Peyer's patch (tissue), 4 donors: ENCODE measurements at regions not wholly inside any gene's neighbourhood (a gene's known extent, or its start where the extent isn't known, plus 50 kb on each side); places are given as distances from the start of the nearest gene placed in this dataset.

Experiments used
- POLR2A ChIP-seq, 2 donors: fragments of 450-650 bp; IDR thresholded peaks; one replicate each; pipeline ENCODE4 v1.5.1; 2017; ENCODE audit warnings: antibody characterized with exemption in 2 of 2, mild to moderate bottlenecking in 2 of 2, moderate library complexity in 2 of 2
- TF ChIP-seq, protein P1 (sequence below), 6 experiments: fragments of 450-650 bp in 4 of 6; fragments of 200-600 bp in 2 of 6; sonication (generic) in 1 of 6; IDR thresholded peaks; one replicate each; pipeline ENCODE4 v1.5.1; 2017 to 2019; ENCODE audit warnings: antibody characterized with exemption in 6 of 6, mild to moderate bottlenecking in 3 of 6, moderate library complexity in 1 of 6

DNA sequence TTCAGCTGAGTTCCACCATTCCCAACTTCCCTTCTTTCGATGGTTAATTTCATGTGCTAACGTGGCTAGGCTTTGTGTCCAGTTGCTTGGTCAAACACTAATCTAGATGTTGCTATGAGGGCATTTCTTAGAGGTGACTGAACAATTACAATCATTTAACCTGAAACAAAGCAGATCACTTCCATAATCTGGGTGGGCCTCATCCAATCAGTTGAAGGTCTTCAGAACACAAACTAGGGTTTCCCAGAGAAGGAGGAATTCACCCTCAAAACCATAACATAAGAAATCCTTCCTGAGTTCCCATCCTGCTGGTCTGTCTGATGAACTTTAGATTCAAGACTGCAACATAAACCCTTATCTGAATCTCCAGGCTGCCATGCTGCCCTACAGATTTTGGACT, 2381.7 kb downstream of the MAT2B start:
- TF ChIP-seq POLR2A (IDR thresholded peaks at IDR 0.05): no peak
- TF ChIP-seq, protein P1, sequence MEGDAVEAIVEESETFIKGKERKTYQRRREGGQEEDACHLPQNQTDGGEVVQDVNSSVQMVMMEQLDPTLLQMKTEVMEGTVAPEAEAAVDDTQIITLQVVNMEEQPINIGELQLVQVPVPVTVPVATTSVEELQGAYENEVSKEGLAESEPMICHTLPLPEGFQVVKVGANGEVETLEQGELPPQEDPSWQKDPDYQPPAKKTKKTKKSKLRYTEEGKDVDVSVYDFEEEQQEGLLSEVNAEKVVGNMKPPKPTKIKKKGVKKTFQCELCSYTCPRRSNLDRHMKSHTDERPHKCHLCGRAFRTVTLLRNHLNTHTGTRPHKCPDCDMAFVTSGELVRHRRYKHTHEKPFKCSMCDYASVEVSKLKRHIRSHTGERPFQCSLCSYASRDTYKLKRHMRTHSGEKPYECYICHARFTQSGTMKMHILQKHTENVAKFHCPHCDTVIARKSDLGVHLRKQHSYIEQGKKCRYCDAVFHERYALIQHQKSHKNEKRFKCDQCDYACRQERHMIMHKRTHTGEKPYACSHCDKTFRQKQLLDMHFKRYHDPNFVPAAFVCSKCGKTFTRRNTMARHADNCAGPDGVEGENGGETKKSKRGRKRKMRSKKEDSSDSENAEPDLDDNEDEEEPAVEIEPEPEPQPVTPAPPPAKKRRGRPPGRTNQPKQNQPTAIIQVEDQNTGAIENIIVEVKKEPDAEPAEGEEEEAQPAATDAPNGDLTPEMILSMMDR (IDR thresholded peaks at IDR 0.05): no peak
